Progenitor cell of endocrine pancreas (in vitro differentiated cells): ENCODE measurements at regions not wholly inside any gene's neighbourhood (a gene's known extent, or its start where the extent isn't known, plus 50 kb on each side); places are given as distances from the start of the nearest gene placed in this dataset.

Source experiments
- DNase-seq: peaks from one replicate; pipeline ENCODE4 v3.0.0; 2021; ENCODE audit warnings: low spot score; ENCODE audit not compliant: unreplicated experiment
- H3K27ac Mint-ChIP-seq: 2 replicates; pipeline ENCODE4 v1.8.0; 2021; ENCODE audit warnings: mild to moderate bottlenecking, moderate library complexity, mixed read lengths
- H3K27me3 Mint-ChIP-seq: 2 replicates; pipeline ENCODE4 v1.8.0; 2021; ENCODE audit warnings: mixed read lengths
- H3K36me3 Mint-ChIP-seq: 2 replicates; pipeline ENCODE4 v1.8.0; 2022; ENCODE audit warnings: mixed read lengths; ENCODE audit not compliant: insufficient read depth
- H3K4me1 Mint-ChIP-seq: 2 replicates; pipeline ENCODE4 v1.8.0; 2021; ENCODE audit warnings: low read depth, mixed read lengths
- H3K4me3 Mint-ChIP-seq: 2 replicates; pipeline ENCODE4 v1.8.0; 2021; ENCODE audit warnings: low read depth, mild to moderate bottlenecking, moderate library complexity, mixed read lengths
- H3K9me3 Mint-ChIP-seq: 2 replicates; pipeline ENCODE4 v1.8.0; 2021; ENCODE audit warnings: low read depth, mixed read lengths
- TF ChIP-seq, protein P1 (sequence below): fragments of 200-600 bp; sonication (generic); IDR thresholded peaks from one replicate; pipeline ENCODE4 v1.5.0; 2021; ENCODE audit warnings: antibody characterized with exemption, mild to moderate bottlenecking; ENCODE audit not compliant: unreplicated experiment

DNA sequence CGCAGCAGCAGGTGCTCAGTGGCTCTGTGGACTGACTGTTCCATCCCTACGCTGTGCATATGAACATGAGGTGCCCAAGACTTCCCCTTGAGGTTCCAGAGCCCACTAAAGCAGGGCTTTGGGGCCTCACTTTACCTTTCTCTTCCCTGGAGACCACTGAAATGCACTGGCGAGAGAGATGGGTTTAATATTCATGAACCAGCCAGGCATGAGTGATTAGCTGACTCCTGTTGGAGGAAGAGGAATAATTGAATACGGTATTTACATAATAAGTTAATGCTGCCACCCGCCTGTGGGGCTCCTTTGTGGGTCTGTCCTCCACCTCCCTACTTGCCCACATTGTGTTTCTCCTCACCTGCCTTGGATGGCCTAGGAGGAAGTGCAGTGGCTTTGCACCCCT, 263.4 kb downstream of the TLE3 start:
- TF ChIP-seq, protein P1, sequence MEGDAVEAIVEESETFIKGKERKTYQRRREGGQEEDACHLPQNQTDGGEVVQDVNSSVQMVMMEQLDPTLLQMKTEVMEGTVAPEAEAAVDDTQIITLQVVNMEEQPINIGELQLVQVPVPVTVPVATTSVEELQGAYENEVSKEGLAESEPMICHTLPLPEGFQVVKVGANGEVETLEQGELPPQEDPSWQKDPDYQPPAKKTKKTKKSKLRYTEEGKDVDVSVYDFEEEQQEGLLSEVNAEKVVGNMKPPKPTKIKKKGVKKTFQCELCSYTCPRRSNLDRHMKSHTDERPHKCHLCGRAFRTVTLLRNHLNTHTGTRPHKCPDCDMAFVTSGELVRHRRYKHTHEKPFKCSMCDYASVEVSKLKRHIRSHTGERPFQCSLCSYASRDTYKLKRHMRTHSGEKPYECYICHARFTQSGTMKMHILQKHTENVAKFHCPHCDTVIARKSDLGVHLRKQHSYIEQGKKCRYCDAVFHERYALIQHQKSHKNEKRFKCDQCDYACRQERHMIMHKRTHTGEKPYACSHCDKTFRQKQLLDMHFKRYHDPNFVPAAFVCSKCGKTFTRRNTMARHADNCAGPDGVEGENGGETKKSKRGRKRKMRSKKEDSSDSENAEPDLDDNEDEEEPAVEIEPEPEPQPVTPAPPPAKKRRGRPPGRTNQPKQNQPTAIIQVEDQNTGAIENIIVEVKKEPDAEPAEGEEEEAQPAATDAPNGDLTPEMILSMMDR: no peak
- Mint-ChIP-seq H3K27me3 (peaks cover 68% of the 10 kb centered on the region), H3K4me1 (no peaks in the 10 kb centered on the region)

DNA sequence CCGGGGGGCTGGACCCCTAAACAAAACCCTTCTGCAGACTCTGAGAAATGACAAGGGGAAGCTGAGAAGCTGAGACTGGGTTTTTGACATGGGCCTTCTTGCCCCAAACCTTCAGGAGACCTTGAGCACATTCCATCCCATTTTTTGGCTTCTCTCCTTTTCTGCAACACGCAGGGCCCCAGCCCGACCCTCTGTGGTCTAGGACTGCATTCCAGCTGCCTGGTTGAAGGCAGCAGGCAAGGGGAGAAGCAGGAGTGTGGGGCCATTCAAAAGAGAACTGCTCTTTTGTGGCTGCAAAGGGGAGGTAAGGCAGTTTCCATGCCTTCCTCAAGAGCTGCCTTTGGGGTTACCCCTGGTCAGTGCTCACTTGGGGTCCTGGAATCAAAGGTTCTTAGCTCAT, 263.0 kb downstream of the TLE3 start:
- TF ChIP-seq, protein P1: no peak

More for the DNA sequence above, 263.4 kb downstream of the TLE3 start:
- Mint-ChIP-seq H3K9me3 (no peaks in the 10 kb centered on the region), H3K4me3 (no peak overlapping the region), H3K36me3 (no peaks in the 10 kb centered on the region), H3K27ac (no peak overlapping the region)
- no peak for DNase-seq

DNA sequence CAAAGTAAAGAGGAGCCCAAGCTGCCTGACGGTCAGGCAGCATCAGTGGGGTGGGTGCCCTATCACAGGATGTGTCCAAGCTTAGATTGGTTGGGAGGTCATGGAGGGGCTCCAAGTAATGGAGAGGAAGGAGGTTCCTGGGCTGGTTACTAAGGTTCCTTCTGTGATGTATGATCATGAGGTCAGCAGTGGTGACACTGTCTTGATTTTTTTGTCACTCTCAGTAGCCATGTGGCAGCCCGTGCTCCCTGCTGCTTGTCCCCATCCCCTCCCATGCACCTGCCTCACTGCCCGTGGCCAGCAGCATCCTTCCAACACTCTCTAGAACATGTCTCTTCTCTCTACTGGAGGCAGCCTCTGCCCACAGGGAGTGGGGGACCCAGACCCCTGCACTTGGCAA, 261.7 kb downstream of the TLE3 start:
- H3K36me3 Mint-ChIP-seq: no peaks in the 10 kb centered on the region
- DNase-seq: no peak
- no peak overlapping the region for H3K27ac Mint-ChIP-seq
- no peak overlapping the region for H3K4me3 Mint-ChIP-seq
- peaks cover 60% of the 10 kb centered on the region for H3K27me3 Mint-ChIP-seq
- TF ChIP-seq, protein P1: no peak
- H3K4me1 Mint-ChIP-seq: no peaks in the 10 kb centered on the region
- H3K9me3 Mint-ChIP-seq: no peaks in the 10 kb centered on the region

More for the DNA sequence above, 263.0 kb downstream of the TLE3 start:
- H3K27me3 Mint-ChIP-seq: peaks cover 64% of the 10 kb centered on the region
- no peaks in the 10 kb centered on the region for H3K9me3 Mint-ChIP-seq
- no peak overlapping the region for H3K4me3 Mint-ChIP-seq
- H3K36me3 Mint-ChIP-seq: no peaks in the 10 kb centered on the region
- H3K27ac Mint-ChIP-seq: no peak overlapping the region
- no peaks in the 10 kb centered on the region for H3K4me1 Mint-ChIP-seq
- DNase-seq: no peak

DNA sequence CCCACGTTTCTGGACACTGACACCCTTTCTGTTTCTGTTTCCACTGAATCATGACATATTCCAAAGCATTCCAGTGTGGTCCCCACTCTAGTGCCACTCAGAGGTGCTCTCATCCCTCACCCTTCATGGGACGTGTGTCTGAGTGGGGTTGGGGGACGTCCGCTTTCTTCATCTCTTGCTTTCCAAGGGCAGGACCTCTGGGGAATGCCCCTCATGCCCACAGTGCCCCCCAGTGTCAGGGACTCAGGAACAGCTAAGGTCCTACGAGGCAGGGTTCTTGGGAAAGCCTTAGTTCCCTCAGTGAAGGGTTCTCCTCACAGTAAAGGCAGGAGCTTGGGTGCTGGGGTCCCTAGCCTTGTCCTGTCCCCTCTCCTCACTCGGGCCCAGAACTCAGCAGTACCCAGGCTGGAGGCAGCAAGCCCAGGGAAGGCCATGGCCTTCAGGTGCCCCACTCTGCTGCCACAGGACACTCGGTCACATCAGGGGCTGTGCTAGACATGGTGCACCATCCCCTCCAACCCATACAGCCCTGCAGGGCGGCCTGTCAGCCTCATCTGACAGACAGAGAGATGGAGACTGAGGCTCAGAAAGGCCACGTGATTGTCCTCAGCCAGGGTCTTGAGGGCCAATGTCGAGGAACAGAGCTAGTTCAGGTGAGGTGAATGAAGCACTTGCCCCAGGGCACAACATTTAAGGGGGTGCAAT, 261.0 kb downstream of the TLE3 start:
- Mint-ChIP-seq H3K4me3 (no peak overlapping the region), H3K9me3 (no peaks in the 10 kb centered on the region), H3K36me3 (no peaks in the 10 kb centered on the region), H3K27me3 (peaks cover 54% of the 10 kb centered on the region), H3K27ac (no peak overlapping the region), H3K4me1 (peaks cover 3% of the 10 kb centered on the region)
- no peak for DNase-seq
- TF ChIP-seq, protein P1: no peak

DNA sequence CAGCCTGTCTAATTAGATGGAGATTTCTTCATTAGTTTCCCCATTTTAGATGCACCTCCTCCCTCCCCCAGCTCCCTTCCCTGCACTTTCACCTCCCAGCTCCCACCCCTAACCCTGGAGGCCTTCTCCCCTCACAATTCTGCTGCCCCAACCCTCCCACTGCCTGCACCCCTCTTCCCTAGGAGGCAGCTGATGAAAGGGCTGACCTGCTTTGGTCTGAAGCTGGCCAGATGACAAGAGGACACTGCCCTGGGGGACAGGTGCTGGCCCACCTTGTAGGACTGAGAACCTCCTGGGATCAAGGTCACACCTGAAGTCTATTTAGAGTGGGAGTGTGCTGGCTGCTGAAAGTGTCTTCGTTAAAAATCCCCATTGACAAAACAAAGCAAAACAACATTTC, 259.4 kb downstream of the TLE3 start:
- Mint-ChIP-seq H3K36me3 (no peaks in the 10 kb centered on the region), H3K27me3 (peaks cover 55% of the 10 kb centered on the region), H3K4me1 (peaks cover 3% of the 10 kb centered on the region), H3K9me3 (no peaks in the 10 kb centered on the region), H3K27ac (no peak overlapping the region), H3K4me3 (no peak overlapping the region)
- TF ChIP-seq, protein P1: no peak
- DNase-seq: no peak
